Endothelial cell of umbilical vein (primary cell): ENCODE measurements at regions not wholly inside any gene's neighbourhood (a gene's known extent, or its start where the extent isn't known, plus 50 kb on each side); places are given as distances from the start of the nearest gene placed in this dataset.

Experiments used
- POLR2A ChIP-seq: IDR thresholded peaks from 2 replicates; pipeline ENCODE4 v1.6.1; 2012; ENCODE audit warnings: low read depth, mild to moderate bottlenecking, control low read depth, low read length
- POLR2AphosphoS5 ChIP-seq: IDR thresholded peaks from 2 replicates; pipeline ENCODE4 v1.6.1; 2012; ENCODE audit warnings: low read depth, mild to moderate bottlenecking, control low read depth, low read length, moderate library complexity; ENCODE audit not compliant: insufficient read depth
- TF ChIP-seq, protein P1 (sequence below), 2 donors: IDR thresholded peaks; 1 replicate in 1 of 2; 2 replicates in 1 of 2; pipeline ENCODE4 v1.5.1; 2011; ENCODE audit warnings: low read length in 2 of 2, mild to moderate bottlenecking in 2 of 2, moderate library complexity in 2 of 2, control low read depth in 1 of 2, inconsistent platforms in 1 of 2, low read depth in 1 of 2; ENCODE audit not compliant: insufficient read depth in 1 of 2; ENCODE audit errors: extremely low read depth in 1 of 2

DNA sequence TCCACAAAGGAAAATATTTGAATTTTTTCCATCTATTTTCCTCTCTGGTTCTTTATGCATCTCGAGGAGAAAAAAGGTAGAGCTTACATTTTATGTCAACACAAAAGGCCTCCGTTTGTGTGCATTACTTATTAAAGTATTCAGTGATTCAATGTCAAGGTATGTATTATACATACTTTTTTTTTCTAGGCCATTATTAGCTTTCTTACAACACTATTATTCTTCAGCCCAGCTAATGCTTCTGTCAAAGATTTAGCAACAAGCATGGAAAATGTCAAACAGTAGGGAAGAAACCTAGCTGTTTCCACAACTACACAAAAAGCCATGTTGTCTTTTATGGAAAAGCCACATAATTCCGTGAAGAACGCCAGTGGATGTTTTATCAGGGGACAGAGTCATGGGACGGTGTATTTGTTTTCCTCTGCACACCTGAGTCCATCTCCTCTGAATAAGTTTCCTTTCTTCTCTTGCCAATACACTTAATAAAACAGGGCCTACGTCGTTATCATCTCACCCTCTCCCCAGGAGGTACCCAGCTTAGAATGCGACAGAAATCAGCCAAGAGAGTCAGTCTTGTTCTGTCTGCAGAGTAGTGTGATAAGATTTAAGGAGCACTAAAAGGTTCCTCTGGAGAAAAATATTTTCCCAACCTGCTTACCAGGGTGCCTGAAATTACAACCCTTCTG is 209.7 kb upstream of the AUTS2 start:
- TF ChIP-seq, protein P1, sequence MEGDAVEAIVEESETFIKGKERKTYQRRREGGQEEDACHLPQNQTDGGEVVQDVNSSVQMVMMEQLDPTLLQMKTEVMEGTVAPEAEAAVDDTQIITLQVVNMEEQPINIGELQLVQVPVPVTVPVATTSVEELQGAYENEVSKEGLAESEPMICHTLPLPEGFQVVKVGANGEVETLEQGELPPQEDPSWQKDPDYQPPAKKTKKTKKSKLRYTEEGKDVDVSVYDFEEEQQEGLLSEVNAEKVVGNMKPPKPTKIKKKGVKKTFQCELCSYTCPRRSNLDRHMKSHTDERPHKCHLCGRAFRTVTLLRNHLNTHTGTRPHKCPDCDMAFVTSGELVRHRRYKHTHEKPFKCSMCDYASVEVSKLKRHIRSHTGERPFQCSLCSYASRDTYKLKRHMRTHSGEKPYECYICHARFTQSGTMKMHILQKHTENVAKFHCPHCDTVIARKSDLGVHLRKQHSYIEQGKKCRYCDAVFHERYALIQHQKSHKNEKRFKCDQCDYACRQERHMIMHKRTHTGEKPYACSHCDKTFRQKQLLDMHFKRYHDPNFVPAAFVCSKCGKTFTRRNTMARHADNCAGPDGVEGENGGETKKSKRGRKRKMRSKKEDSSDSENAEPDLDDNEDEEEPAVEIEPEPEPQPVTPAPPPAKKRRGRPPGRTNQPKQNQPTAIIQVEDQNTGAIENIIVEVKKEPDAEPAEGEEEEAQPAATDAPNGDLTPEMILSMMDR (IDR thresholded peaks at IDR 0.05; ENCODE audit: extremely low read depth in 1 of 2, insufficient read depth in 1 of 2, low read depth in 1 of 2, low read length in 2 of 2), result no peak
- TF ChIP-seq POLR2A (no peak), POLR2AphosphoS5 (no peak)
